DMS79 treated with DMSO at 0.1 percent for 48 hours (cell line): ENCODE measurements at regions not wholly inside any gene's neighbourhood (a gene's known extent, or its start where the extent isn't known, plus 50 kb on each side); places are given as distances from the start of the nearest gene placed in this dataset.

Experiments
- DNase-seq: peaks from one replicate; lab custom pipeline; 2025; lab: John Stamatoyannopoulos, UW

GRCh38 chr6:165876588-165876987 is 213.5 kb upstream of the PDE10A start:
- no peak for DNase-seq

- DNase-seq: no peak
Measured at GRCh38 chr6:165875946-165876345, 212.9 kb upstream of the PDE10A start.

GRCh38 chr6:165873976-165874375 is 210.9 kb upstream of the PDE10A start:
- DNase-seq: no peak

- DNase-seq: no peak
Measured at GRCh38 chr6:165872811-165873210, 209.8 kb upstream of the PDE10A start.

GRCh38 chr6:165872311-165872710 is 209.3 kb upstream of the PDE10A start:
- no peak for DNase-seq

- DNase-seq: no peak
Measured at GRCh38 chr6:165871571-165871970, 208.5 kb upstream of the PDE10A start.

- no peak for DNase-seq
Measured at GRCh38 chr6:165869526-165869925, 206.5 kb upstream of the PDE10A start.

- DNase-seq: no peak
Measured at GRCh38 chr6:165864925-165865324, 201.9 kb upstream of the PDE10A start.

GRCh38 chr6:165864218-165864617 is 201.2 kb upstream of the PDE10A start:
- no peak for DNase-seq

- no peak for DNase-seq
Measured at GRCh38 chr6:165863801-165864200, 200.8 kb upstream of the PDE10A start.

- DNase-seq: no peak
Measured at GRCh38 chr6:165862813-165863212, 199.8 kb upstream of the PDE10A start.

GRCh38 chr6:165861226-165861625 is 198.2 kb upstream of the PDE10A start:
- DNase-seq: no peak

- no peak for DNase-seq
Measured at GRCh38 chr6:165858586-165858985, 195.5 kb upstream of the PDE10A start.

- no peak for DNase-seq
Measured at GRCh38 chr6:165855856-165856255, 192.8 kb upstream of the PDE10A start.

GRCh38 chr6:165854863-165855593 is 192.0 kb upstream of the PDE10A start:
- no peak for DNase-seq

GRCh38 chr6:165854061-165854862 is 191.2 kb upstream of the PDE10A start:
- DNase-seq: no peak

- no peak for DNase-seq
Measured at GRCh38 chr6:165852676-165853075, 189.6 kb upstream of the PDE10A start.

GRCh38 chr6:165850434-165851019 is 187.5 kb upstream of the PDE10A start:
- DNase-seq: peak; percentile 28

GRCh38 chr6:165849534-165850430 is 186.7 kb upstream of the PDE10A start:
- no peak for DNase-seq

GRCh38 chr6:165848086-165848426 is 185.0 kb upstream of the PDE10A start:
- DNase-seq: no peak

GRCh38 chr6:165847407-165848085 is 184.5 kb upstream of the PDE10A start:
- DNase-seq: no peak
